Activated CD4-positive, alpha-beta T cell treated with anti-CD3 and anti-CD28 coated beads for 48 hours (primary cell): ENCODE measurements at regions not wholly inside any gene's neighbourhood (a gene's known extent, or its start where the extent isn't known, plus 50 kb on each side); places are given as distances from the start of the nearest gene placed in this dataset.

Experiments
- DNase-seq: peaks from one replicate; pipeline ENCODE4 v3.0.0-alpha.2; 2020

DNA sequence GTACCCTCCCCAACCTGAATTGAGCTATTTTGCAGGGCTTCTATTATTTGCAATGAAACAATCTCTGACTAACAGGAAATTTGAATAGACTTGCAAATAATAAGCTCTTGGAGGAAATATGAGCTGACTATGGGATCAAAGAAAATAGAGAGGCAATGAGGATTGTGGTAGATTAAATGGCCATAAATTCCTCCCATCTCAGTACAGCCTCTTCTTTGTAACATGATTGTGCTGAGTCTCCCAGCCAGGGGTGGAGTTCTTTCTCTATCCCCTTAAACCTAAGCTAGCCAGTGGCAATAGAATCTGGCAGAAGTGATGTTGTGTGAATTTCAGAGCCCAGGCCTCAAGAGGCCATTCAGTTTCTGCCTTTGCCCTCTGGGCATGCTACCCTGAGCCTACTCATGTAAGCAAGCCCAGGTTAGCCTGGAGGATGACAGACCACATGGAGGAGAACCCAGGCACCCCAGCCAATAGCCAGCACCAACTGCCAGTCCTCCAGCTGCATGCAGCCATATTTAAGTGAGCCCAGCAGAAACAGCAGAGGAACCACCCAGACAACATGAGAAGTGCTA lies 86.8 kb upstream of the TP53I11 start:
- DNase-seq: no peak

GRCh38 chr11:45038923-45039322 lies 88.2 kb upstream of the TP53I11 start:
- no peak for DNase-seq

DNA sequence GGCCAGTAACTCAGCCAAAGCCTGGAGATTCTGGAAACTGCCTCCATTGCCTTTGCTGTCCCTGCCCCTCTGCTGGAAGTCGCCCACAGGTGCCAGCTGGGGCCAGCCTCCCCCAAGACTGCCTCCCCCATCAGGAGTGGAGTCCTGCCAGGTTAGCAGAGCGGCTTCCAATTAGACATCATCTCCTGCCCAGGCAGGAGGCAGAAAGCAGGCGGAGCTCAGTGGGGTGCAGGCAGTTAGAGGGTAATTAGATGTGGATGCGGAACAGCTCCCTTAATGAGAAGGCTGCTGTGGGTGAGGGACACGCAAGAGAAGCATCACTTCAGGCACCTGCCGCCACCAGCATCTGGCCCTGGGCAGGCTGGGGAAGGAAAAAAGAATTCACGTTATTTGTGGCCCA lies 90.9 kb upstream of the TP53I11 start:
- no peak for DNase-seq

- DNase-seq: no peak
These were observed 91.9 kb upstream of the TP53I11 start for GRCh38 chr11:45042560-45042959.

GRCh38 chr11:45043755-45044475 lies 93.2 kb upstream of the TP53I11 start:
- no peak for DNase-seq

DNA sequence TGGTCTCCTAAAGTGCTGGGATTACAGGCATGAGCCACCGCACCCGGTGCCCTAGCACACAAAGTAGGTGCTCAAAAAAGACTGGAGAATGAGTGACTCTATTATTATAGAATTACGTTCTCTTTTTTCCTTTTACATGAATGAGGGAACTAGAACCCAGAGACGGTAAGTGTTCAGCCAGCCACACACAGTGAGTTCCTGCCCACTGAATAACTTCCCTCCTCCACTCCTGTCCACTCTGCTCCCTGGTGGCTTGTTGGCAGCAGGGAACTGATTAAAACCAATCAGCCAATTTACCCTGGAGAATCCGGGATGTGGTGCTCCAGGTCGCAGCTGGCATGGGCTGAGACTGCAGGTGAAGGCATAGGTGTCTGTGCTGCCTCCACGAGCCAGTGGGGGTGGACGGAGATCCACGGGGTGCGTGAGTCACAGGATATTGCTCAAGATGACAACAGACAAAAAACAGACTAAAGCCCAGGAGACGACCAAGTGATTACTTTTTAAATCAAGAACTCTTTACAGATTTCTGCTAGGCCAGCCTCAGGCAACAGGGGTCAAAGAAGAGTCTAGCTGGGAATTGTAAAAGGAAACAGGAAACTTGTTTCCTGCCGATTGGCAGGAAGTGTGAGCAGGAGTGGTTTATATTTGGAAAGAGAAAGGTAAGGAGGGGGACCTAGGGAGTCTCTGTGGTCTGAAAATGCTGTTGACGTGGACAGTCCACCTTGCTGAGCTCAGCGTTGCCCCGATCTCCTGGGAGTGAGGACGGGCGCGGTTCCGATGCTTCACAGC lies 95.2 kb upstream of the TP53I11 start:
- DNase-seq: peak; percentile 43

- DNase-seq: no peak
These were observed 97.7 kb upstream of the TP53I11 start for GRCh38 chr11:45048313-45048841.

DNA sequence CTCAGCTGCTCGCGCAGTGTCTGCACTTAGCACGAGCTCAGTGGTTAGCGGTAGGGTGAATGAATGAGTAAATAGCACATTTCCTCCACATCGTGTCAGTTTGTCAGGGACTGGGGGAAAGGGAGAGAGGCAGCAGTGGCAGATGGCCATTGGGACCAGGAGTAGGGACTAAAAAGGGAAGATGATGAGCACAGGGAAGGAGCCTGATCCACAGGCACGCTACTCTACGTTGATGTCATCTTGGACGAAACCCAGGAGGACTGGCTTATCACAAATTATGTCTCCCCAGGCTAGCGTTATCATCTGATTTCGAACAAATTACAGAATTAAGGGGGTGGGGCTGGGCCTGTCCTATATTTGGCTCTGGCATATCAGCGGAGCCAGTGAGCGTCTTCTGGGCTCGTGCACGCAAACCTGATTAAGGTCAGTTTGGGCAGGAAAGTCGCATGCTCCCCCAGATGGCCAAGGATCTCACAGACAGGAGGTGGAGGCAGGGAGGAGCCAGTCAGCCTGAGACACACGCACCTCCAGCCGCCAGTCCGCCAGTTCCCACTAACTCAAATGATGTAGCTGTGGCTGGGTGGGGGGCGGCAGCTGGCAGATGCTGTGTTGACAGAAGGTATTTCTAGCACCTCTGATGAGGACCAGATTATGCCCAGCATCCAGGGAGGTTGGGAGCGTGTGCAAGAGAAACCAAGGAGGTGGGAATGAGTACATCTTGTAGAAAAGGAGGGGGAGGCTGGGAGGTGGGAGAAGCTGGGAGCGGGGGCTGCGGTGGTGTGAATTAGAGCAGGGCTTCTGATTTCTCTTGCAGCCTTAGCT lies 97.4 kb upstream of the PRDM11 start:
- no peak for DNase-seq

DNA sequence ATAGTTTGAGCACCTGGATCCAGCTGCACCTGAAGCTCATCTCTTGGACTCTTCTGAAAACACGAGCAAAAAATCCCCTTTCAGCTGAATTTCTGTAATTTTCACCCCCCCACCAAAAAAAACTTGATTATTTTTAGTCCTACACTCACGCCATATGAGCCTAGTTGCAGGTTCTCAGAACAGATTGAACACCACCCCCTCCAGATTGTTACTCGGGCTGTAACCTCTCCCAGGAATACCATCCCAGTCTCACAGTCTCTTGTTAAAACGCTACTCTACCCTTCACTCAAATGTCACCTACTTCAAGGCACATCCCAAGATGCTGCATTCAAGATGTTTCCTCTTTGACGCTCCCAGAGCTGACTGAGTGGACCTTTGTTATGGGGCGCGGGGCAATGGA lies 96.3 kb upstream of the PRDM11 start:
- no peak for DNase-seq

DNA sequence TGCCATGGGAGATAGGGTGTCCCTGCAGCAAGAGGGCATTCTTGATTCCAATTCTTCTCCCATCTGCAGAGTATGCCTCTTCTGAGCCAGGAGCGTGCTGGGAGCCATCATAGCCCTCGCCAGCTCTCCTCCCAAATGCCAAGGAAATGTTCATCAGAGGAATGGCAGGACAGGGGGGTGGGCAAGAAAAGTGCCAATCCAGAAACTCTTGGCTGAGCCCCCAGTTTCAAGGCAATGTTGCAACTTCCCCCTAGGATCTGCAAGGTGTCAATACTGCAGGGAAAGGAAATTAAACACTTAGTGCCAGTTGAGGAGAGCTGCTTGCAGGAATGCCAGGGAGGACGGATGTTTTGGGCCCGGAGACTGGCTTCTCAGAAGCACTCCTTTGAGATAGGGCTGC lies 94.8 kb upstream of the PRDM11 start:
- DNase-seq: no peak

GRCh38 chr11:45052361-45052760 lies 94.1 kb upstream of the PRDM11 start:
- DNase-seq: no peak

GRCh38 chr11:45053736-45054446 lies 92.5 kb upstream of the PRDM11 start:
- DNase-seq: no peak

GRCh38 chr11:45054956-45055355 lies 91.5 kb upstream of the PRDM11 start:
- DNase-seq: no peak

GRCh38 chr11:45056529-45056928 lies 89.9 kb upstream of the PRDM11 start:
- no peak for DNase-seq

DNA sequence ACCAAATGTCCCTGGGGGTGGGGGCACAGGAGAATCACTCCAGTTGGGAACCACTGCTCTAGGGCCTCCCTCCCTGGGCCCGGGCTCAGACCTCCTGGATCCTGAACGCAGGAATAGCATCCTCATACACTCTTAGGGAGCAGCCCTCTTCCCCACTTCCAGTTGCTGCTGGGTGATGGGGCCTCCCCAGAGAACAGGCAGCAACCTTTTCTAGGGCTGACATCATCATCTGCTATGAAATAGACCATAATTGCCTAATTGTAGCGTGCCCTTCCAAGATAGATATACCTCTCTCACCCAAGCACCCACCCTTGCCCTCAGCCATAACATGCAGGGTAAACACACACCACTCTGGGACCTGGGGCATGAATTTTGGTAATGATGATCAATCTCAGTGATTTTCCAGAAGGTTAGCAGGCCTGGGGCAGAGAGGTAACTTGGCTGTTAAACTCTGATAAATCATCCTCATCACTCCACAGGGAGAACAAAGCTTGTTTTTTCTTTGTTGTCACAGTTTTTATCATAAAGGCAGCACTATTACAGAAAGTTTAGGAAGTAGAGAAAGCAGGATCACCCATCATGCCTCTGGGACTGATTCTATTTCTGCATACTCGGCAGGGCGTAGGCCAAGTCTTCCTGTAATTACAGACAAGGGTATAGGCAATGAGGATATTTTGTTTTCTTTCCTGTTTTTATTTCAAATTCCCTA lies 88.3 kb upstream of the PRDM11 start:
- no peak for DNase-seq

GRCh38 chr11:45058647-45058950 lies 87.8 kb upstream of the PRDM11 start:
- no peak for DNase-seq

- no peak for DNase-seq
These were observed 85.7 kb upstream of the PRDM11 start for GRCh38 chr11:45060707-45061106.

GRCh38 chr11:45061641-45062040 lies 84.8 kb upstream of the PRDM11 start:
- no peak for DNase-seq

DNA sequence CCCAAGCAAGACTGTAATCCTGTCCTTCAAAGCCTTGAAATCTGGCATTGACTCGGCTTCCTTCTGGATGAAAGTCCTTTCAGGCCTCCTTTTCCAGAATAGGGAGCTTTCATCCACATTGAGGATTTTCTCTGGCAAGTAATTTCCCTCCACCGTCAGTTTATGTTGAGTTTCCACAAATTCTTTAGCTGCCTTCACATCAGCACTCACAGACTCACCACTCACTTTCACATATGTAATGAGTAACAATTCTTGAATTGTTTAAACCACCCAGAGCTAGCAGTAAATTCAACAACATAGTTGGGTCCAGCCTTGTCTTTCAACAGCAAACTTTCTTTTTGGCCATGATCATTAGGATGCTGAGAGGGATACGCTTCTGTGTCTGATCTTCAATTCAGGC lies 84.3 kb upstream of the PRDM11 start:
- no peak for DNase-seq

- DNase-seq: no peak
These were observed 83.3 kb upstream of the PRDM11 start for GRCh38 chr11:45062974-45063635.

- DNase-seq: no peak
These were observed 82.8 kb upstream of the PRDM11 start for GRCh38 chr11:45063669-45064068.
